PFSK-1 (cell line): ENCODE measurements at regions not wholly inside any gene's neighbourhood (a gene's known extent, or its start where the extent isn't known, plus 50 kb on each side); places are given as distances from the start of the nearest gene placed in this dataset.

Experiments used
- FOXP2 ChIP-seq: optimal IDR thresholded peaks from 2 replicates; pipeline ENCODE3; 2011; ENCODE audit warnings: borderline replicate concordance, control low read depth, inconsistent platforms; ENCODE audit not compliant: insufficient read depth; ENCODE audit errors: extremely low read length, extremely low read depth
- POLR2AphosphoS5 ChIP-seq: IDR thresholded peaks from 2 replicates; pipeline ENCODE4 v1.6.1; 2012; ENCODE audit warnings: low read depth, mild to moderate bottlenecking, control low read depth, low read length, moderate library complexity
- REST ChIP-seq, 2 experiments: IDR thresholded peaks; 2 replicates each; pipeline versions ENCODE4 v1.6.1 to v1.8.0; 2011 to 2012; ENCODE audit warnings: low read depth in 2 of 2, low read length in 2 of 2, control low read depth in 1 of 2, inconsistent platforms in 1 of 2, mild to moderate bottlenecking in 1 of 2, moderate library complexity in 1 of 2; ENCODE audit not compliant: insufficient read depth in 1 of 2
- TAF1 ChIP-seq: IDR thresholded peaks from 2 replicates; pipeline ENCODE4 v1.6.1; 2012; ENCODE audit warnings: low read length, control low read depth, borderline replicate concordance; ENCODE audit not compliant: insufficient read depth

DNA sequence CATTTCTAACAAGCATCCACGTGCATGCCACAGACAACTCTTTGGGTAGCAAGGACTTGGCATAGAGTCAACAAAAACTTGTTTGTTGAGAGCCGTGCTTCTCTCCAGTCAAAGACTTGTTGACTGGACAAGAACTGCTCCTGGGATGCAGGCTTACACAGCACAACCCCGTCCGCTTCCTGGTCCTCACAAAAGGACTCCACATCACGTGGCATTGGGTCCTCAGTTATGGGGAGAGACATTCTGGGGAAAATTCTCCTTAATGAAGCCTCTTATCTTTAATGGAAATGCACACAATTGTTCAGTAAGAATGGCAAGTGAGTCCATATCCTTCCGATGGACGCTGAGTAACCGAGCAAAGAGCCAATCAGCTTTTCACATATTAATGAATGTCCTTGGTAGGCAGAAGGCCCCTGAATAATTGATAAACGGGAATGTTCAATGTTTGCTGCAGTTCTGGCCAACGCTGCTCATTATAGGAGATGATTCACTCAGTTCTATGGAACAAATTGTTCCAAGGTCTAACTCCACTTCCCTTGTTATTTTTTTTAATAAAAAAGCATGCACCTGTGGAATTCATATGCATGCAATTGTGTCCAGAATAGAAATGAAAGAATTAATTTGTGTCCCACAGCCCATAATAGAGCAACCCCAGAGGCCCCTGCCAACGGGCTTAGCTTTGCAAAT, 97.0 kb upstream of the ZNF366 start:
- TF ChIP-seq REST (IDR thresholded peaks at IDR 0.05; ENCODE audit: insufficient read depth in 1 of 2, low read depth in 2 of 2, low read length in 2 of 2) (no peak), POLR2AphosphoS5 (no peak), FOXP2 (no peak), TAF1 (no peak)
